Heart left ventricle (tissue), 16 donors: ENCODE measurements at regions not wholly inside any gene's neighbourhood (a gene's known extent, or its start where the extent isn't known, plus 50 kb on each side); places are given as distances from the start of the nearest gene placed in this dataset.

ENCODE experiments used
- ATAC-seq, 4 donors: fragments of 200-7000 bp; cut with Tn5 transposase; one replicate each; pipeline ENCODE4 v1.9.1; 2020 to 2022; ENCODE audit warnings: moderate library complexity in 4 of 4, mild to moderate bottlenecking in 3 of 4, moderate number of reproducible peaks in 1 of 4
- DNase-seq, 5 donors: peaks; one replicate each; pipeline ENCODE4 v3.0.0-alpha.2; 2020
- H3K27ac ChIP-seq, 12 donors: fragments of 200-600 bp; sonication (generic) in 4 of 12; one replicate each; pipeline versions ENCODE4 v1.5.0 to v1.8.0; 2016 to 2022; ENCODE audit warnings: mild to moderate bottlenecking in 2 of 12
- H3K27me3 ChIP-seq, 9 donors: fragments of 200-600 bp; sonication (generic) in 2 of 9; one replicate each; pipeline versions ENCODE4 v1.5.1 to v1.8.0; 2016 to 2022; ENCODE audit warnings: mild to moderate bottlenecking in 3 of 9
- H3K36me3 ChIP-seq, 9 donors: fragments of 200-600 bp; sonication (generic) in 2 of 9; one replicate each; pipeline versions ENCODE4 v1.5.0 to v1.8.0; 2018 to 2022; ENCODE audit warnings: mild to moderate bottlenecking in 2 of 9
- H3K4me1 ChIP-seq, 12 donors: fragments of 200-600 bp; sonication (generic) in 4 of 12; one replicate each; pipeline versions ENCODE4 v1.5.0 to v1.8.0; 2016 to 2022; ENCODE audit warnings: mild to moderate bottlenecking in 3 of 12
- H3K4me3 ChIP-seq, 12 donors: fragments of 200-600 bp; sonication (generic) in 4 of 12; one replicate each; pipeline versions ENCODE4 v1.5.0 to v1.8.0; 2017 to 2022; ENCODE audit warnings: mild to moderate bottlenecking in 9 of 12, moderate library complexity in 4 of 12
- H3K9me3 ChIP-seq, 12 donors: fragments of 200-600 bp; sonication (generic) in 4 of 12; one replicate each; pipeline versions ENCODE4 v1.5.0 to v1.8.0; 2016 to 2022; ENCODE audit warnings: mild to moderate bottlenecking in 1 of 12
- POLR2A ChIP-seq, 2 donors: fragments of 450-650 bp; IDR thresholded peaks; one replicate each; pipeline ENCODE4 v1.6.1; 2017; ENCODE audit warnings: antibody characterized with exemption in 2 of 2, mild to moderate bottlenecking in 2 of 2, moderate library complexity in 2 of 2
- WGBS, 4 donors: extraction: QIAGEN DNeasy Blood & Tissue Kit in 2 of 4; methylation state at CpG; one replicate each; pipeline versions ENCODE4 v1.1.5 to v1.1.7; 2013 to 2018; 5-methylcytosine and 5-hydroxymethylcytosine counted together
- intact Hi-C, 10 donors: fragments of 100-400 bp; cut with DNase I; formaldehyde crosslinking; loops; one replicate each; pipeline versions ENCODE4 v1.11.1 to v1.14.2; 2022
- TF ChIP-seq, protein P1 (sequence below), 12 donors: fragments of 200-600 bp; sonication (generic) in 4 of 12; IDR thresholded peaks; one replicate each; pipeline versions ENCODE4 v1.5.0 to v1.8.0; 2018 to 2022; ENCODE audit warnings: antibody characterized with exemption in 12 of 12, mild to moderate bottlenecking in 5 of 12
- donor health status: ischemic (EF 13 %, LVEDD 7.1; RV severe dilation, severe dysfunction).
- donor health status: healthy with polysubstance abuse.
- donor health status: DM: no; HTN: yes; CAD: no.
- donor health status: DM: no; HTN: no; CAD: no.
- donor health status: ischemic (EF 25% LVEDD 6.9; RV normal size, moderate dysfunction).
- donor health status: ischemic (EF 25% LVEDD 5.7; RV mildly dilated, moderate dysfunction).
- donor health status: healthy.
- donor health status: DM: yes; HTN: yes; CAD: no.
- donor health status: ischemic (EF 35%, LVEDD 5.7; RV mildly dilated, moderate dysfunction).
- donor health status: nonischemic (EF 11% LVEDD 7.7; RV severe dilation, severe dysfunction).
- donor health status: DM: yes; HTN: yes; CAD: no.
- donor health status: PGD.
- donor health status: ischemic (EF 29% LVEDD 5.4; RV normal size, mild dysfunction).
- donor health status: nonischemic (EF 23%, LVEDD 6.1; RV moderate dilation, normal function).

- Histone ChIP-seq H3K27me3 (peaks cover 0 to 4% (median 0%) of the 10 kb centered on the region in 9 donors), H3K4me3 (no peak overlapping the region), H3K36me3 (no peaks in the 10 kb centered on the region), H3K9me3 (no peaks in the 10 kb centered on the region), H3K4me1 (no peaks in the 10 kb centered on the region), H3K27ac (no peak overlapping the region)
- DNase-seq (no peak), ATAC-seq (no peak)
- no peak for TF ChIP-seq POLR2A (IDR thresholded peaks at IDR 0.05)
- TF ChIP-seq, protein P1, sequence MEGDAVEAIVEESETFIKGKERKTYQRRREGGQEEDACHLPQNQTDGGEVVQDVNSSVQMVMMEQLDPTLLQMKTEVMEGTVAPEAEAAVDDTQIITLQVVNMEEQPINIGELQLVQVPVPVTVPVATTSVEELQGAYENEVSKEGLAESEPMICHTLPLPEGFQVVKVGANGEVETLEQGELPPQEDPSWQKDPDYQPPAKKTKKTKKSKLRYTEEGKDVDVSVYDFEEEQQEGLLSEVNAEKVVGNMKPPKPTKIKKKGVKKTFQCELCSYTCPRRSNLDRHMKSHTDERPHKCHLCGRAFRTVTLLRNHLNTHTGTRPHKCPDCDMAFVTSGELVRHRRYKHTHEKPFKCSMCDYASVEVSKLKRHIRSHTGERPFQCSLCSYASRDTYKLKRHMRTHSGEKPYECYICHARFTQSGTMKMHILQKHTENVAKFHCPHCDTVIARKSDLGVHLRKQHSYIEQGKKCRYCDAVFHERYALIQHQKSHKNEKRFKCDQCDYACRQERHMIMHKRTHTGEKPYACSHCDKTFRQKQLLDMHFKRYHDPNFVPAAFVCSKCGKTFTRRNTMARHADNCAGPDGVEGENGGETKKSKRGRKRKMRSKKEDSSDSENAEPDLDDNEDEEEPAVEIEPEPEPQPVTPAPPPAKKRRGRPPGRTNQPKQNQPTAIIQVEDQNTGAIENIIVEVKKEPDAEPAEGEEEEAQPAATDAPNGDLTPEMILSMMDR (IDR thresholded peaks at IDR 0.05): no peak
- 70 to 83% (median 79%) methylated on average over 4 of the region's 4 CpGs for WGBS, 4 donors
- intact Hi-C loops: loop anchor here in 1 of 10 donors (10.0 kb wide), 1 partner anchor 107 kb away; no protein-coding TSS in a partner anchor
Observed at GRCh38 chr15:87212041-87212440, 1044.5 kb downstream of the NTRK3 start.

DNA sequence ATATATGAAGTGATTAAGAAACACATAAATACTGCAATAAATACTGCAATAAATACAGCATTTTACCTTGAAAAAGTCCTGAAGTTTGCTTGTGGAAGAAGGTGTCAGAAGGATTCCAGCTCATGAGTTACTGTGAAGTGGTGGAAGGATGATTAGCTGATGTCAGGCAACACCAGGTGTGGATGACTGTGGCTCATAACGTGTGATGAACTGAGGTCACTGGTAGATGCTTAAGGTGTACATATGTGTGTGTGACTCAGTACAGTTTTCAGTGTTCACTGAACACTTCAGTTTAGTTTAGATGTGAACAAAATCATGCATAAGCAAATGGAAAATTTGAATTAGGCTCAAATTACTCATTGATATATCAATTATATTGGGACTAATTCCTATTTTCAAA lies 1045.0 kb downstream of the NTRK3 start:
- WGBS, 4 donors: 57 to 81% (median 65%) methylated on average over 1 of the region's 1 CpG
- Histone ChIP-seq H3K4me3 (no peak overlapping the region), H3K9me3 (no peaks in the 10 kb centered on the region), H3K27ac (no peak overlapping the region), H3K4me1 (no peaks in the 10 kb centered on the region), H3K27me3 (peaks cover 0 to 4% (median 0%) of the 10 kb centered on the region in 9 donors), H3K36me3 (no peaks in the 10 kb centered on the region)
- ATAC-seq (no peak), DNase-seq (no peak)
- TF ChIP-seq, protein P1 (IDR thresholded peaks at IDR 0.05): no peak
- no peak for TF ChIP-seq POLR2A (IDR thresholded peaks at IDR 0.05)
- intact Hi-C loops: loop anchor here in 1 of 10 donors (10.0 kb wide), 1 partner anchor 107 kb away; no protein-coding TSS in a partner anchor

DNA sequence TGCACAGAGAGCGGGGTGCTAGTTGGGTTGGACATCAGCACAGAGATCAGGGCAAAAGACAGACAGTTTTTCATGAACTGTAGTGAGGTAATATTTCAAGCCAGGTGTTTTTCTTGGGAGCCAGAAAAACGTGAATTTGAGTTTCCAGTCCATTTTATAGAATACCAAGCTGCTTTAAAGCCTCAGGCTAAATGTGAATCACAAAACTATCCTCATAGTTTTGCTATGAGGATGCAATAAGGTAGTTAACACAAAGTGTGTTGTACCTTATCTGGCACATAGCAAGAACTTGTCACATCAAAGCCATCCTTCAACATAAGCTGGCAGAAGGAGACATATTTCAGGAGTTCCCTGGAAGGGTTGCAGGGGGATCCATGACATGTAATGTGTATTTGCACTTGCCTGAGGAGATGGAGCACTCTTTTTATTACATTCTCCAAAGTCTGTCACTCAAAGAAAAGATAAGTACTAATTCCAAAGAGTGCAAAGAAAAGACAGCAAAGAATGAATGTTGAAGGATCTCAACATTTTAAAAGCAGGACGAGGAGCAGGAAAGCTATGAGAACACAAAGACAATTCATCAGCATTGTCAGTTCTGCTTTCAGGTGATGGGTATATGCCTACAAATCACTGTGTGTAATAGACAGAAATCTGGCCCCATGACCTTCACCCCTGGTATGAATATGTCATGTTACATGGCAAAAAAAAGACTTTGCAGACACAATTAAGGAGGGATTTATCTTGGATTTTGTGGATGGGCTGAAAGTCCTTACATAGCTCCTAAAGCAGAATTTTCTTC lies 1046.4 kb downstream of the NTRK3 start:
- Histone ChIP-seq H3K27ac (no peak overlapping the region), H3K36me3 (no peaks in the 10 kb centered on the region), H3K9me3 (no peaks in the 10 kb centered on the region), H3K4me3 (no peak overlapping the region), H3K4me1 (no peaks in the 10 kb centered on the region), H3K27me3 (peaks cover 0 to 4% (median 0%) of the 10 kb centered on the region in 9 donors)
- TF ChIP-seq, protein P1 (IDR thresholded peaks at IDR 0.05): no peak
- TF ChIP-seq POLR2A (IDR thresholded peaks at IDR 0.05): no peak
- DNase-seq: no peak
- intact Hi-C loops: loop anchor here in 1 of 10 donors (10.0 kb wide), 1 partner anchor 105 kb away; no protein-coding TSS in a partner anchor
- 33 to 51% (median 43%) methylated on average over 3 of the region's 3 CpGs for WGBS, 4 donors
- no peak for ATAC-seq

GRCh38 chr15:87207990-87208580 lies 1048.5 kb downstream of the NTRK3 start:
- ATAC-seq: no peak
- TF ChIP-seq, protein P1 (IDR thresholded peaks at IDR 0.05): no peak
- TF ChIP-seq POLR2A (IDR thresholded peaks at IDR 0.05): no peak
- intact Hi-C loops: no loop called here

More at GRCh38 chr15:87207990-87208580, 1048.5 kb downstream of the NTRK3 start:
- Histone ChIP-seq H3K27ac (no peak overlapping the region), H3K27me3 (peaks cover 0 to 4% (median 0%) of the 10 kb centered on the region in 9 donors), H3K36me3 (no peaks in the 10 kb centered on the region), H3K9me3 (no peaks in the 10 kb centered on the region), H3K4me3 (no peak overlapping the region), H3K4me1 (no peaks in the 10 kb centered on the region)
- DNase-seq: no peak
